DND-41 (cell line): ENCODE measurements at regions not wholly inside any gene's neighbourhood (a gene's known extent, or its start where the extent isn't known, plus 50 kb on each side); places are given as distances from the start of the nearest gene placed in this dataset.

ENCODE experiments used
- EZH2 ChIP-seq: IDR thresholded peaks from 3 replicates; pipeline ENCODE4 v1.6.1; 2012; ENCODE audit warnings: borderline replicate concordance, low read depth, mild to moderate bottlenecking, moderate library complexity, low read length, inconsistent platforms; ENCODE audit not compliant: severe bottlenecking
- TF ChIP-seq, protein P1 (sequence below): IDR thresholded peaks from 2 replicates; pipeline ENCODE4 v1.5.1; 2012; ENCODE audit warnings: borderline replicate concordance, low read length, moderate library complexity, mild to moderate bottlenecking; ENCODE audit not compliant: poor library complexity, severe bottlenecking; ENCODE audit errors: extremely low read depth

DNA sequence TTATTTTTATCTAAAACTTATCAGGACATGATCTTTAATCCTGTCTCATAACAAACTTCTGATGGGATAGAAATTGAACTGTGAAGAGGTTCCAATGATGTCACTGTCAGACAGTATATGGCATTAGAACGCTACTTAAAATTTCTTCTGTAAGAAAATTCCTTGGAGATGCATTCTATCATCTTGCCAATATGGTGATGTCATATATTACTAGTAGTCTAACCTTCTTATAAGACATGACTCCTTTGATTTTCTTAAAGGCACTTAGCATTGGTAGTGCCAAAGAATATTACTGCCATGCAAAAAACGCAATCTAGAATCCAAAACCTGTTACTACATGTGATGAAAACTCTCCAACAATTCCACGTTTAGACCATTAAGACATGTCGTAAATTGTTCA is 131.1 kb downstream of the SLC25A46 start:
- TF ChIP-seq, protein P1, sequence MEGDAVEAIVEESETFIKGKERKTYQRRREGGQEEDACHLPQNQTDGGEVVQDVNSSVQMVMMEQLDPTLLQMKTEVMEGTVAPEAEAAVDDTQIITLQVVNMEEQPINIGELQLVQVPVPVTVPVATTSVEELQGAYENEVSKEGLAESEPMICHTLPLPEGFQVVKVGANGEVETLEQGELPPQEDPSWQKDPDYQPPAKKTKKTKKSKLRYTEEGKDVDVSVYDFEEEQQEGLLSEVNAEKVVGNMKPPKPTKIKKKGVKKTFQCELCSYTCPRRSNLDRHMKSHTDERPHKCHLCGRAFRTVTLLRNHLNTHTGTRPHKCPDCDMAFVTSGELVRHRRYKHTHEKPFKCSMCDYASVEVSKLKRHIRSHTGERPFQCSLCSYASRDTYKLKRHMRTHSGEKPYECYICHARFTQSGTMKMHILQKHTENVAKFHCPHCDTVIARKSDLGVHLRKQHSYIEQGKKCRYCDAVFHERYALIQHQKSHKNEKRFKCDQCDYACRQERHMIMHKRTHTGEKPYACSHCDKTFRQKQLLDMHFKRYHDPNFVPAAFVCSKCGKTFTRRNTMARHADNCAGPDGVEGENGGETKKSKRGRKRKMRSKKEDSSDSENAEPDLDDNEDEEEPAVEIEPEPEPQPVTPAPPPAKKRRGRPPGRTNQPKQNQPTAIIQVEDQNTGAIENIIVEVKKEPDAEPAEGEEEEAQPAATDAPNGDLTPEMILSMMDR = no peak
- TF ChIP-seq EZH2 = no peak
